Ishikawa (cell line): ENCODE measurements at regions not wholly inside any gene's neighbourhood (a gene's known extent, or its start where the extent isn't known, plus 50 kb on each side); places are given as distances from the start of the nearest gene placed in this dataset.

ENCODE experiments used
- EGR1 ChIP-seq: IDR thresholded peaks from 2 replicates; pipeline ENCODE4 v1.6.1; 2012
- RAD21 ChIP-seq: IDR thresholded peaks from 2 replicates; pipeline ENCODE4 v1.6.1; 2012; ENCODE audit warnings: low read depth
- TAF1 ChIP-seq: IDR thresholded peaks from 2 replicates; pipeline ENCODE4 v1.6.1; 2012; ENCODE audit warnings: low read depth, mild to moderate bottlenecking
- ZBTB7A ChIP-seq: IDR thresholded peaks from 2 replicates; pipeline ENCODE4 v1.6.1; 2012; ENCODE audit warnings: low read depth
- TF ChIP-seq, protein P1 (sequence below): IDR thresholded peaks from 2 replicates; pipeline ENCODE4 v1.6.1; 2012; ENCODE audit warnings: low read depth, mild to moderate bottlenecking
- TF ChIP-seq, protein P2 (sequence below): IDR thresholded peaks from 2 replicates; pipeline ENCODE4 v1.6.1; 2012

DNA sequence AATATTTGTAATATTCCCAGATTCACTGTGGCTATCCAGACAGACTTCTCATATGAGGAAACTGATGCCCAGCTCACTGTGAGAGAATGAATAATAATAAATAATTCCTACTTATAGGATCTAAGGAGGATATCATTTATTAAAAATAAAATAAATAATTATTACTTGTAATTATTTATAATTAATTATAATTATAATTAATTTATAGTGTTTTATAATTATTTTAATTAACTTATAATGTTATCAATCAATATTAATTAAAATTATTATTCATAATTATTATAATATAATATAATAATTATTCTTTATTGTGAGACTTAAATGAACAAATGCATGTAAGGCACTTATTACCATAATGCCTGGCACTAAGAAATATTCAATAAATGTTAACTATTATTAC, 192.8 kb downstream of the GALC start:
- TF ChIP-seq, protein P1, sequence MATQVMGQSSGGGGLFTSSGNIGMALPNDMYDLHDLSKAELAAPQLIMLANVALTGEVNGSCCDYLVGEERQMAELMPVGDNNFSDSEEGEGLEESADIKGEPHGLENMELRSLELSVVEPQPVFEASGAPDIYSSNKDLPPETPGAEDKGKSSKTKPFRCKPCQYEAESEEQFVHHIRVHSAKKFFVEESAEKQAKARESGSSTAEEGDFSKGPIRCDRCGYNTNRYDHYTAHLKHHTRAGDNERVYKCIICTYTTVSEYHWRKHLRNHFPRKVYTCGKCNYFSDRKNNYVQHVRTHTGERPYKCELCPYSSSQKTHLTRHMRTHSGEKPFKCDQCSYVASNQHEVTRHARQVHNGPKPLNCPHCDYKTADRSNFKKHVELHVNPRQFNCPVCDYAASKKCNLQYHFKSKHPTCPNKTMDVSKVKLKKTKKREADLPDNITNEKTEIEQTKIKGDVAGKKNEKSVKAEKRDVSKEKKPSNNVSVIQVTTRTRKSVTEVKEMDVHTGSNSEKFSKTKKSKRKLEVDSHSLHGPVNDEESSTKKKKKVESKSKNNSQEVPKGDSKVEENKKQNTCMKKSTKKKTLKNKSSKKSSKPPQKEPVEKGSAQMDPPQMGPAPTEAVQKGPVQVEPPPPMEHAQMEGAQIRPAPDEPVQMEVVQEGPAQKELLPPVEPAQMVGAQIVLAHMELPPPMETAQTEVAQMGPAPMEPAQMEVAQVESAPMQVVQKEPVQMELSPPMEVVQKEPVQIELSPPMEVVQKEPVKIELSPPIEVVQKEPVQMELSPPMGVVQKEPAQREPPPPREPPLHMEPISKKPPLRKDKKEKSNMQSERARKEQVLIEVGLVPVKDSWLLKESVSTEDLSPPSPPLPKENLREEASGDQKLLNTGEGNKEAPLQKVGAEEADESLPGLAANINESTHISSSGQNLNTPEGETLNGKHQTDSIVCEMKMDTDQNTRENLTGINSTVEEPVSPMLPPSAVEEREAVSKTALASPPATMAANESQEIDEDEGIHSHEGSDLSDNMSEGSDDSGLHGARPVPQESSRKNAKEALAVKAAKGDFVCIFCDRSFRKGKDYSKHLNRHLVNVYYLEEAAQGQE = no peak
- TF ChIP-seq RAD21 (no peak), EGR1 (no peak), ZBTB7A (no peak), TAF1 (no peak)
- TF ChIP-seq, protein P2, sequence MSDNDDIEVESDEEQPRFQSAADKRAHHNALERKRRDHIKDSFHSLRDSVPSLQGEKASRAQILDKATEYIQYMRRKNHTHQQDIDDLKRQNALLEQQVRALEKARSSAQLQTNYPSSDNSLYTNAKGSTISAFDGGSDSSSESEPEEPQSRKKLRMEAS = no peak
